ENCODE measurements at regions not wholly inside any gene's neighbourhood (a gene's known extent, or its start where the extent isn't known, plus 50 kb on each side); places are given as distances from the start of the nearest gene placed in this dataset.

- BruUV-seq (replicated peaks): no TSS peak
- Histone ChIP-seq H4K20me1 (ENCODE audit: control insufficient read depth, insufficient read depth) (no peaks in the 10 kb centered on the region), H3K4me3 (no peak overlapping the region), H3K79me2 (ENCODE audit: control insufficient read depth, insufficient read depth, low read length) (no peaks in the 10 kb centered on the region), H3K9ac (ENCODE audit: control insufficient read depth, insufficient read depth, low read length) (no peak overlapping the region), H3K9me3 (replicated peaks; ENCODE audit: control insufficient read depth, insufficient read depth, low read length) (no peaks in the 10 kb centered on the region), H3K27me3 (replicated peaks in 1 of 2; ENCODE audit: control insufficient read depth in 2 of 2, insufficient read depth in 2 of 2, low read length in 1 of 2) (no peaks in the 10 kb centered on the region), H3K27ac (ENCODE audit: control insufficient read depth, insufficient read depth) (no peak overlapping the region), H3K4me2 (ENCODE audit: control insufficient read depth, insufficient read depth) (no peak overlapping the region), H2AFZ (ENCODE audit: control insufficient read depth, low read depth, low read length) (no peak overlapping the region), H3K36me3 (ENCODE audit: control insufficient read depth in 2 of 2, insufficient read depth in 2 of 2, low read length in 1 of 2) (no peaks in the 10 kb centered on the region), H3K4me1 (ENCODE audit: control insufficient read depth, insufficient read depth, low read length) (no peaks in the 10 kb centered on the region)
- ATAC-seq (no peak), FAIRE-seq (no peak), DNase-seq (ENCODE audit: low read depth, low spot score) (no peak)
- intact Hi-C loops (cut with micrococcal nuclease; ENCODE audit: unreplicated experiment): loop anchor here (5.0 kb wide), 1 partner anchor 943 kb away; no protein-coding TSS in a partner anchor
- in situ Hi-C loops (cut with MboI): no loop called here
- CTCF ChIA-PET: interaction anchor here (1.5 kb wide), 1 partner anchor 17 kb away, joined by 3 read pairs; no protein-coding TSS in a partner anchor
- POLR2A ChIA-PET: no interaction called here
- WGBS (ENCODE audit: insufficient coverage, insufficient replicate concordance, low lambda C conversion rate, missing lambda C conversion rate): 32% methylated on average over 6 of the region's 6 CpGs
- SMC1A ChIA-PET (ENCODE audit: uncharacterized antibody, unreplicated experiment): interaction anchor here (1.3 kb wide), 1 partner anchor 9 kb away, joined by 5 read pairs; no protein-coding TSS in a partner anchor
- TF ChIP-seq JUND (IDR thresholded peaks at IDR 0.05; ENCODE audit: low read depth, low read length): no peak
- TF ChIP-seq ZBED1 (IDR thresholded peaks at IDR 0.05; ENCODE audit: borderline replicate concordance): no peak
- TF ChIP-seq CTCF (IDR thresholded peaks at IDR 0.05 in 2 of 3, conservative IDR thresholded peaks at IDR 0.05 in 1 of 3; ENCODE audit: control insufficient read depth in 2 of 3, extremely low read depth in 1 of 3, insufficient read depth in 1 of 3, low read depth in 3 of 3, low read length in 3 of 3): 0 out of 6 replicates have a peak, but pooled peaks of 1 of the 3 experiments have one; percentile 8
- RAD21 ChIA-PET (ENCODE audit: unreplicated experiment): interaction anchor here (1.8 kb wide), 1 partner anchor 945 kb away, joined by 5 read pairs; no protein-coding TSS in a partner anchor
Measured at GRCh38 chr15:93974804-93975481, 256.4 kb upstream of the MCTP2 start.

- intact Hi-C loops (cut with micrococcal nuclease; ENCODE audit: unreplicated experiment) (no loop called here), in situ Hi-C loops (cut with MboI) (no loop called here)
- no peak overlapping the region for H2AFZ ChIP-seq (ENCODE audit: control insufficient read depth, low read depth, low read length)
- H3K79me2 ChIP-seq (ENCODE audit: control insufficient read depth, insufficient read depth, low read length): no peaks in the 10 kb centered on the region
- no peaks in the 10 kb centered on the region for H4K20me1 ChIP-seq (ENCODE audit: control insufficient read depth, insufficient read depth)
- ChIA-PET RAD21 (ENCODE audit: unreplicated experiment) (no interaction called here), POLR2A (no interaction called here), SMC1A (ENCODE audit: uncharacterized antibody, unreplicated experiment) (interaction anchor here (0.6 kb wide), 1 partner anchor 1512 kb away, joined by 3 read pairs; no protein-coding TSS in a partner anchor), CTCF (no interaction called here)
- H3K27me3 ChIP-seq (replicated peaks in 1 of 2; ENCODE audit: control insufficient read depth in 2 of 2, insufficient read depth in 2 of 2, low read length in 1 of 2): no peaks in the 10 kb centered on the region
- no peak overlapping the region for H3K4me2 ChIP-seq (ENCODE audit: control insufficient read depth, insufficient read depth)
- H3K9ac ChIP-seq (ENCODE audit: control insufficient read depth, insufficient read depth, low read length): no peak overlapping the region
- H3K36me3 ChIP-seq (ENCODE audit: control insufficient read depth in 2 of 2, insufficient read depth in 2 of 2, low read length in 1 of 2): no peaks in the 10 kb centered on the region
- no peak overlapping the region for H3K27ac ChIP-seq (ENCODE audit: control insufficient read depth, insufficient read depth)
- H3K4me1 ChIP-seq (ENCODE audit: control insufficient read depth, insufficient read depth, low read length): no peaks in the 10 kb centered on the region
- no peak overlapping the region for H3K4me3 ChIP-seq
- WGBS (ENCODE audit: insufficient coverage, insufficient replicate concordance, low lambda C conversion rate, missing lambda C conversion rate): 18% methylated on average over 5 of the region's 5 CpGs
- BruUV-seq (replicated peaks): no TSS peak
- DNase-seq (ENCODE audit: low read depth, low spot score) (no peak), ATAC-seq (no peak), FAIRE-seq (no peak)
- H3K9me3 ChIP-seq (replicated peaks; ENCODE audit: control insufficient read depth, insufficient read depth, low read length): no peaks in the 10 kb centered on the region
- TF ChIP-seq NFYA (IDR thresholded peaks at IDR 0.05; ENCODE audit: borderline replicate concordance, low read depth, low read length): no peak
- TF ChIP-seq, protein P1, sequence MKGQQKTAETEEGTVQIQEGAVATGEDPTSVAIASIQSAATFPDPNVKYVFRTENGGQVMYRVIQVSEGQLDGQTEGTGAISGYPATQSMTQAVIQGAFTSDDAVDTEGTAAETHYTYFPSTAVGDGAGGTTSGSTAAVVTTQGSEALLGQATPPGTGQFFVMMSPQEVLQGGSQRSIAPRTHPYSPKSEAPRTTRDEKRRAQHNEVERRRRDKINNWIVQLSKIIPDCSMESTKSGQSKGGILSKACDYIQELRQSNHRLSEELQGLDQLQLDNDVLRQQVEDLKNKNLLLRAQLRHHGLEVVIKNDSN (IDR thresholded peaks at IDR 0.05; ENCODE audit: borderline replicate concordance, extremely low read length, insufficient read depth, low read depth, low read length): no peak
- no peak for TF ChIP-seq SPI1 (IDR thresholded peaks at IDR 0.05; ENCODE audit: borderline replicate concordance, insufficient read depth, low read depth, low read length)
- TF ChIP-seq REST (IDR thresholded peaks at IDR 0.05; ENCODE audit: low read depth, low read length): no peak
- no peak for TF ChIP-seq ZNF217 (IDR thresholded peaks at IDR 0.05)
- no peak for TF ChIP-seq CREM (IDR thresholded peaks at IDR 0.05; ENCODE audit: low read depth)
- no peak for TF ChIP-seq SIX5 (IDR thresholded peaks at IDR 0.05; ENCODE audit: low read depth, low read length, severe bottlenecking)
Measured at GRCh38 chr15:93973287-93973686, 258.1 kb upstream of the MCTP2 start.

Data from GM12878 (cell line).